ENCODE measurements at regions not wholly inside any gene's neighbourhood (a gene's known extent, or its start where the extent isn't known, plus 50 kb on each side); places are given as distances from the start of the nearest gene placed in this dataset.
A peak's percentile ranks its signal among the peaks of the same experiment; 100 is the strongest.
"Not testable (repeated sequence)": the region's sequence is repeated elsewhere in the genome, so short reads cannot be mapped to it uniquely, and the experiment has no call there.

DNA sequence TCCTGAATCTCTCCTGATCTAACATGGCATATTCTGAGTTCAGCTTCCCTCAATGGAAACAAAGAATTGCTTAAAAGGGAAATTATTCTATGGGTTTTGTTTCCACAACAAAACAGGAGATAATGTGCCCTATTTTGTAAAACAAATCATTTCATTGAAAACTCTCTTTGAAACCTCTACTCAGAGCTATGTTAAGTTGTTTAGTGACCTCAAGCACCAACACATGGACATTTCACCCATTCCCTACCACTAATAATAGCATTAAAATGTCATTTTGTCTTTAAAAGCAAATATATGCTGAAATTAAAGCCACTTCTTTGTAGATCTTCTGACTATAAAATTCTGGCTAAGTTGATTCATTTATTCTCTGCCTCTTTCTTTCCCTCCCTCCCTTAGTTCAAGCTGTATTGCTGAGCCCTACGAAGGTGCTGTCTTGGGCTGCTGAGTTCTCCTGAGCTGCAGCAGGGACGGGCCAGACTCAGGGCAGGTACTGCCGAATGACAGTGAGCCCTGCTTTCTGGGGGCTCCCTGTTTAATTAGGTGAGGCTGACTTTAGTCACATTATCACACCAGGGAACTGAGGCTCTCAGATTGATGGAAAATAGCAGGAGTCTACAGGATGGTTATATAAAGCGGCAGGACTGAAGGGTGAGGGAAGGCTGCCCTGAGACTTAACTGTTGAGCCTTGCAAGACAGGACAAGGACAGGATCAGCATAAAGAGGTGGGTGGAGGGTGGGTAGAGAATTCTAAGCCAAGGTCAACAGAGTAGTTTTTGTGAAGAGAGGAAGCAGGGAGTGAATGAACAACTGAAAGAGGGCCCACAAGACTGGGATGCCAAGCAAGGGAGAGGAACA, 1685.1 kb downstream of the SPATA31A7 start:
- not testable (repeated sequence) for DNase-seq

DNA sequence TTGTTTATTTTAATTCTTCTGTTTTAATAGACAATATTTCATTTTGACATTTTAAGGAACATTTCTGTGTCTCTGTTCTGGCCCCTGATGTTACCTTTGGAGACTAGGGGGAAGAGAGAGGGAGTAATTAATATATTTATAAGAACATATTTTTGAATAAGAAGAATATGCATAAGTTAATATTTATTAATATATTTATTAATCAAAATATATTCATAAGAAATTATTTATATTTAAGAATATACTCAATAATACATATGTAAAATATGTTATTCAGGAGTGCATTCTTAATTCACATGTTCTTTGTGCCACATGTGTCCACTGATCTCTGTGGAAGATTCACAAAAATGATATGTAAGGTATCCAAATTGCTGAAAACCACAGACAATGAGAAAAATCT, 1687.7 kb downstream of the SPATA31A7 start:
- not testable (repeated sequence) for DNase-seq

DNA sequence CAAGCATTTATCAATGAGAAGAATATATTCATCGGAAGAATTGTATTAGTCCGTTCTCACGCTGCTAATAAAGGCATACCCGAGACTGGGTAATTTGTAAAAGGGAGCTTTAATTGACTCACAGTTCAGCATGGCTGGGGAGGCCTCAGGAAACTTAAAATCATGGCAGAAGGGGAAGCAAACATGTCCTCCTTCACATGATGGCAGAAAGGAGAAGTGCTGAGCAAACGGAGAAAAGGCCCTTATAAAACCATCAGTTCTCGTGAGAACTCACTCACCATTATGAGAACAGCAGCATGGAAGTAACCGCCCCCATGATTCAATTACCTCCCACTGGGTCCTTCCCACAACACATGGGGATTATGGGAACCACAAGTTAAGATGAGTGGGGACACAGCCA, 1688.2 kb downstream of the SPATA31A7 start:
- not testable (repeated sequence) for DNase-seq

DNA sequence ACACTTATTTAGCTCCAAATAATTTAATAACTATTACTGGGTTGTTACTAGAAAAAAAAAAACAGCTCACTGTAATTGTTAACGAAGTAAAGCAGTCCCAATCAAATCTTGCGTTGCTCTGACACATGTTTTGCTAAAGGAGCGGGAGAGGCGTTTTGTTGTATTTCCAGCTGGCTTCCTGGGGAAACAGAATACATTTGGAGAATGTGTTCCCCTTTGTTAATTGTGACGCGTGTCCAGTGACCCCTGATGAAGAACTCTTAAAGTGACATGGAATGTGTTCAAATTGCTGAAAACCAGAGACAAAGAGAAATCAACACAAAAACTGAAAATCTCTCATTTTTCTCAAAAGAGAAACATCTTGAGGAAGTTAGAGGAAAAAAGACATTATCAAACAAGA, 1690.6 kb downstream of the SPATA31A7 start:
- DNase-seq: not testable (repeated sequence)

DNA sequence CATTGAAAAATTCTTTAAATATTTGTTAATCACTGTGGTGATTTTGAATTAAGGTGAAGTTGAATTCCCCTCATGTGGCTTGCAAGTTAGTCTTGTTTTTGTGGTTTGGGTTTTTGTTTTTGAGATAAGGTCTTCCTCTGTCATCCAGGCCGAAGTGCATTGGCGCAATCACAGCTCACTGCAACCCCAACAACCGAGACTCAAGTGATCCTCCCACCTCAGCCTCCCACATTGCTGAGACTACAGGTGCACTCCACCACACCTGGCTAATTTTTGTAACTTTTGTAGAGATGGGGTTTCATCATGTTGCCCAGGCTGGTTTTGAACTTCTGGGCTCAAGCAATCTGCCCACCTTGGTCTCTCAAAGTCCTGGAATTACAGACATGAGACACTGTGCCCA, 1691.1 kb downstream of the SPATA31A7 start:
- DNase-seq: not testable (repeated sequence)

DNA sequence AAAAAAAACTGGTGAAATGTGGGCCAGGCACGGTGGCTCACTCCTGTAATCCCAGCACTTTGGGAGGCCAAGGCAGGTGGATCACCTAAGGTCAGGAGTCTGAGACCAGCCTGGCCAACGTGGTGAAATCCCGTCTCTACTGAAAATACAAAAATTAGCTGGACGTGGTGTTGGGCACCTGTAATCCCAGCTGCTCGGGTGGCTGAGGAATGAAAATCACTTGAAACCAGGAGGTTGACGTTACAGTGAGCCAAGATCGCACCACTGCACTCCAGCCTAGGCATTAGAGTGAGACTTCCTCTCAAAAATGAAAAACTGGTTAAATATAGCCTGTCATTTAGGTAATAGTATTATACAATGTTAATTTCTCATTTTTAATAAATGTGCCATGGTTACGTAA, 1692.0 kb downstream of the SPATA31A7 start:
- not testable (repeated sequence) for DNase-seq

DNA sequence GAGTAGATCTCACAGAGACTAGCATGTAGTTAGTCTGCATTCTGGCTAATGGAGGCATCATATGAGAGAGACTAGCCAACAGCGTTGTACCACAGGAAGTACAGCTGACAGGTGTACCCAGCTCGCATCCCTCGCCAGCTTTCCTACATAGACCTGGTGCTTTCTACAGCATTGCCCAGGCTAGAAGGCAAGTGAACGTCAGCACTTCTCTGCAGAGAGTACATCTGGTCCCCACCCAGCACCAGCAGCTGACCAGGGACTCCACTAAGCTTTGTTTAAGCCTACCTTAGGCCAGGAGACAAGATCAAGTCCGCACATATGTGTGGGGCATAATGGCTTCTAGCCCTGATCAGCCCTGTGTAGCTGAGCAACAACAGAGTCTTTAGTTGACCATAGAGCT, 1692.9 kb downstream of the SPATA31A7 start:
- DNase-seq: not testable (repeated sequence)

DNA sequence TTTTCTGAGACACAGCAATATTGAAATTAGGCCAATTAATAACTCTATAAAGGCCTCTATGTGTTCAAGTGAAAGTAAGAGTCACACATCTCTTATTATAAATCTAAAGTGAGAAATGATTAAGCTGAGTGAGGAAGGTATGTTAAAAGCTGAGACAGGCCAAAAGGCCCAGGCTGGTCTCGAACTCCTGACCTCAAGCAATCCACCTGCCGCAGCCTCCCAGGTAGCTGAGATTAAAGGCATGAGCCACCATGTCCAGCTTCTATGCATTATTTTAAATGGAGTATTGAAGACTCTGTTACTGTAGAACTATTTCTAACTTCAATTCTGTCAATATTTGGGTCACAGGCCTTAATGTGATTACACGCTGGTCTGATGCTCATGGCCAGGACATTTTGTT, 1706.9 kb downstream of the SPATA31A7 start:
- DNase-seq: not testable (repeated sequence)

DNA sequence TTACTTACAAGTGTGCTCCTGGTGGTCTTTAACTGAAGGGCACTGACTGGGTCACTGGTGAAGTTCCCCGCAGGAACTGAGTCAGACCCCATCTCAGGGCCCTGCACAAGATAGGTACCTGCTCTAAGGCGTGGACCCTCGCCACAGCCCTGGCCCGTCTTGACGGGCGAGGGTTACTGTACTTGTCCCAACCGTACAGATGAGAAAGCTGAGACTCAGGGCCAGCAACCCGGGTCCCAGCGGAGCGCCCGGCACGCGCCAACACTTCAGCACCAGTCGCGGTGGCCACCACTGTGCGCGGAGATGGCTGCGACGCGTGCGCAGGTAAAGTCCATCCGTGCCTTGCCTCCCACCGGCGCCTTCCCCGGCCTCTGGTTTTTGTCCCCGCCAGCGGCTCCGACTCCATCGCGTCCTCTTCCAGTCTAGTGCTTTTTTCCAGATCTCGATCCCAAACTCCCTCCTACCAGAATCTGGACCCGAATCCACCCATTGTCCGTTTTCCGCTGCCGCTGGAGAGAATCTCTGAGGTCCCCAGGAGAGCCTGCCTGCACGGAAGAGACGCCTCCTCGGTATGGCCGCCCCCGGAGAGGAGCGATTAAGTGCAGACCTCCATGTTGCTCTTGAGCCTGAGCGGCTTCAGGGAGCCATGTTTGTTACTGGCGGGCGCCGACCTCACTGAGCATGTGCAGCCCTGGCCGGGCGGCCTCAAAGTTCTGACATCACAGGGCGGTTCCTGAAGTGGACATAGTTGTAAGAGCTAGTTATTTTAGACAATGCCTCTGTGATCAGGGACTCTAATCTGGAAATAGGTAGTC, 1707.8 kb downstream of the SPATA31A7 start:
- peak; percentile 15 for DNase-seq

DNA sequence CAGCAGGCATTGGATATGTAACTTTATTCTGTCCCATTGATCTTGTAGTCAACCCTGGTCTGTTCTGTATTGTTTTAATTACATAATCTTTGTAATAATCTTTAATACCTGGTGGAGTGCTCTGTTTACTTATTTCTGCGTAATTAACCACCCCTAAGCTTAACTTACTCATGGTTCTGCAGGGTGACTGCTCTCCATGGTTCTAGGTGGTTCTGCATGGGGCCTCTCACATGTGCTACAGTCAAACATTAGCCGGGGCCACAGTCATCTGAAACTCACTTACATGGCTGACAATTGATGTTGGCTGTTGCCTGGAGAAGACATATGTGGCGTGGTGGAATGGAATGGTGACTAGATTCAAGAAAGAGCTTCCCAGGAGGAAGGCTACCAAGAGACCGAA, 1709.8 kb downstream of the SPATA31A7 start:
- DNase-seq: not testable (repeated sequence)

DNA sequence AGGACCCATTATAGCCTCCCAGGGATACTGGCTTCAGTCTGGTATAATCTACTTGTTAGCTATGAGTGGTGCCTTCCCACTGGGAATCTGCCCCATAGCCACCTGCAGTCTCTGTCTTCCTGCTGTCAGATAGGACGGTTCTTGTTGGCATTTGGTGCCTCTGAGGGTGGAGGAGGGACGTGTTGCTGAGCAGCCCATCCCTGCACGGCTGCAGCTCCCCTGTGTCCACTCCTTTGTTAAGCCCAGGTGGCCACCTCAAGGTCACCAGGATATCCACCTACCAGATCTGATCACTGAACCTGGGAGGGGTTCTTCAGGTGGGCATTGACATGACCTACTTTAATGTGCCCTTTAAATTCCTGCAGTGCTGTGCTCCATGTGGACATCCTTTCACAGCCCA, 1714.2 kb downstream of the SPATA31A7 start:
- DNase-seq: not testable (repeated sequence)

DNA sequence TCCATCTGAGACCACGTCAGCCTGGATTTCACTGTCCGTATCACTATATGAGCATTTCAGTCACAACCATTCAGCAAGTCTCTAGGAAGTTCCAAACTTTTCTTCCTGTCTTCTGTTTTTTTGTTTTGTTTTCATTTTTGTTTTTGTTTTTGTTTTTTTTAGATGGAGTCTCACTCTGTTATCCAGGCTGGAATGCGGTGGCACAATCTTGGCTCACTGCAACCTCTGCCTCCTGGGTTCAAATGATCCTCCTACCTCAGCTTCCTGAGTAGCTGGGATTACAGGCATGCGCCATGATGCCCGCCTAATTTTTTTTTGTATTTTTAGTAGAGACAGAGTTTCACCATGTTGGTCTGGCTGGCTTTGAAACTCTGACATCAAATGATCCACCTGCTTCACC, 1715.9 kb downstream of the SPATA31A7 start:
- DNase-seq: not testable (repeated sequence)

DNA sequence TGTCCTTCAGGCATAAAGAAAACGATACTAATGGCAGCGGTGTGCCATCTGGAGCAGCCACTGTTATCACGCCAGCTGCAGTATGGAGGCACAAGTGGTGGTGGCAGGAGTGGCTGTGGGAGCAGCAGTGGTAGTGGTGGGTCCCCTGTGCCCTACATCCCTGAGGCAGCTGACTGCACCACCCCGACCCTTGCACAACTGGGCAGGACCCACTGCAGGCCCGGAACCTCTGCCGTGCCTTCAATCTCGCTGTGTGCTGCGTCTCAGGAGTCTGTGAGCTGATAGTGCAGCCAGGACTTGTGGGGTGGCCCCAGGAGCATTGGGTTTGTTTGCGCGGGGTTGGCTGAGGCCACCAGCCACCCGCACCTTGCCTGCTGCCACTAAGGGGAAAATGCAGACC, 1718.0 kb downstream of the SPATA31A7 start:
- not testable (repeated sequence) for DNase-seq

DNA sequence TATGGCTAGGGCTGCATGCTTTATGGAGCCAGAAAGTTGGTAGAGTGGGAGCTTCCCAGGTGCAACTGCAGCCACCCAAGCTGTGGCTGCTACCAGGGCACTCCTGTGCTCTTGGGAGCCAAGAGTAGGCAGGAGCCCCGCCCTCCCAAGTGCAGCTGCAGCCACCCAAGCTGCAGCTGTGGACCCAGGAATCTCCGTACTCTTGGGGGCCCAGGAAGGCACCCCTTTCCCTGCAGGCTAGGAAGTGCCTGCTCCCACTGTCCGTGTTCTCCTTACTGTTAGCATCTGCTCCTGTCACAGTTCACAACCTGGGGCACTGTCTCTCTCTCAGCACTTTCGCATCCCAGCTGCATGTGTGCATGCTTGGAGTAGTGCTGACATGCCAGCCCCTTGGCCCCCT, 1718.4 kb downstream of the SPATA31A7 start:
- DNase-seq: not testable (repeated sequence)

DNA sequence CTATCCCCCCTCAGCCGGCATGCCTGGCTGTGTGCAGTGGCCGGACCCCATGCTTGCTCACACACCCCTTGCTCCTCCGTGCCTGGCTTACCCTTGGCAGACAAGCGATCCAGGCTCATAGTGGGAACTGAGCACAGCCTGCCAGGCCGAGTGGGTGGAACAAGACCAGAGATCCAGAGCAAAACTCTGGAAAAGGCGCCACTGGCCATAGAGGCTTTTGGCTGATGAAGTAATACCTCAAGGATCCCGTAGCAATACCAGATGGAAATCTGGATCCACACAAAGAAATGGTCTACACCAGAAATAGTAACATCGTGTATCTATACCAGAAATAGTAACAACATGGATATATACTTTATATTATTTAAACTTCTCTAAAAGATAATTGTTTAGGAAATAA, 1719.6 kb downstream of the SPATA31A7 start:
- DNase-seq: not testable (repeated sequence)

DNA sequence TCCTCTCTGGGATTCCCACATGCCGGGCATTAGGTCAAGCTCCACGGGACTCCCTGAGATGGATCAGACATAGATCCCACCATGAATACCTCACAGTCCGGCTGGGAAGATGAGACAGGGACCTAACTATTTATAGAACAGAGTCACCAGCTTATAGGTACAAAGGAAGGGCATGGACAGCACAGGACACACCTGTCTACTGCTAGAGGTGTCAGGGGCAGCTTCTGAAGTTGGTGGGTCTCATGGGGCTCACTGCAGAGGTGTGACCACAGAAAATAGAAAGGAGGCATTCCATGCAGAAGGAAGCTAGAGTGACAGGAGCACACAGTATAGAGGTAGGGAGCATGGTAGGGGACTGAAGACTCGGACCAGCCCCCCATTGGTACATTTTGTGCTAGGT, 1722.4 kb downstream of the SPATA31A7 start:
- not testable (repeated sequence) for DNase-seq

DNA sequence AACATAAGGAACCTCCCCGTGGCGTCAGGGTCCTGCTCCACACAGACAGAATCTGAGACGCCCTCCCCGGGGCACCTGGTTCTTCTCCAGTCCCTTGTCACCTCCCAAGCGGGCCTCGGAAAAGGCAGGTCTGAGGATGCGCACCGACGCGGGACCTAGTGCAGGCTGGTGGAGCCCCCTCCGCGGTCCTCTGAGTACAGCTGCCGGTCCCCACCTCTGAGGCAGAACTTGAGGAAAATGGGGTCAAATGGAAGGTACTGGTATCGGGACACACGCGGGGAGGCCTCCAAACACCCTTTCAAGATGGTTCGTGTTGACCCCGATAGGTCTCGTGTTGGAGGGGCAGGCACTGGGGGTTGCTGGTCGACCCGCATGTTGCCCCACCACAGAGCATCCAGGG, 1725.3 kb downstream of the SPATA31A7 start:
- DNase-seq: not testable (repeated sequence)

DNA sequence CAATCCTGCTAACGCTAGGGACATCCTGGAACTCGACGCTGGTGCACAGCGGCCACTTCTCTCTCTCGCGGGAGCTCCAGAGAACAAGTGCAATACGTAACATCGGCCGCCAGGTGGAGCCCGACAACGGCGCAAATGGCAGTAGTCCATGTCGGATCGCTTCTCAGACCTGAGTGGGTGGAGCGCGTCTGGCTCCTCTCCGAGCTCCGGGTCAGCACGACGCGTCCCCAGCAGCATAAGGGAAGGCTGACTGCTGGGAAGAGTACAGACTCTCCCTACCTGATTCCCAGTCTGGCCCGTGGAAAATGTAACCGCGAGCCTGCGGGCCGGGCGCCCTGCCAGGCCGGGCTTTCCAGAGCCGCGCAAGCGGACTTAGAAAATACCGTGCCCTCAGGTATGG, 1725.8 kb downstream of the SPATA31A7 start:
- not testable (repeated sequence) for DNase-seq

DNA sequence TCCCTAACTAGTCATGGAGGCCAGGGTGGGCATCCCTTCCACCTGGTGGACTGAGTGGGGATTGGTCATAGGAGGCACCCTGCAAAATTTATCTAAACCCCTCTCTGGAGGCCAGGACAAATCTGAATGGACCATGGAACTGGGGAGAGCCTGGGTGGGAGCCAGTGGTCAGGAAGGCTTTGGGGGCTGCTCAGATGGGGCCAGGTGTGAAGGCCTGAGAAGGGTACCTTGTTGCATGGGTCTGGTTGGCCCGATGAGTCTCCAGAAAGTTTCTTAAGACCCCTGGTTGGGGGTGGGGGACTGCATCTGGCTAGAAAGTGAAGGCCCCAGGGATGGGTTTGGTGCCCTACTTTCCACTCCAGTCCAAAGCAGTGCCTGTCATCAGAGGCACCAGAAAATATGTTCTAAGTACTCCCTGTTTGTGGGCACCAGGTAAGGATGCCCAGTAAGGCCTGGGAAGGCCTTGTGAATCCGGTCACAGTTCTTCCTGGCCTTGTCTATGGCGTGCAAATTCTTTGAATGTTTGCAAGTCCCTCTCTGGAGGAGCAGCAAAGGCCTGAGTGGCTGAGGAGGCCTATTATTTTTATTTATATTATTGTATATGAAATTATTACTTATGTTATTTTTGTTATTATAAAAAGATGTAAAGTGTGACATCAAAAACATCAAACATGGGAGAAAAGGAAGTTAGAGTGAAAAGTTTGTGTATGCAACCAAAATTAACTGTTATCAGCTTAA, 1729.0 kb downstream of the SPATA31A7 start:
- DNase-seq: not testable (repeated sequence)

DNA sequence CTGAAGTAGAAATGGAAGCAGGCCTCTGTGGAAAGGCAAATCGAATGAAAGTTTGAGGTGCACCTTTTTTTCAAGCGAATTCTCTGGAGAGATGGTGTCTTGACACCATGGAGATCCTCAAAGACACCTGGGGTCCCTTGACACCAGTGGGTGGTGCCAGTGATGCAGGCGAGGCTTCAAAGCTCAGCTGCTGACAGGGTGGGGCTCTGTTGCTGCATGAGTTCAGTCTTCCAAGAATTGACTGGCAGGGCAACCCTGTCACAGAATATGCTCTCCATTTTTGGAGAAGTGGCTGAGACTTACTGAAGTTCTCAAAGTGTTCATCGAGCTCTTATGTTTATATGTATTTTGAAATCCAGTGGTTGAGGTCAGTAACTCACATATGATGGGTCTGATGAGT, 1741.6 kb downstream of the SPATA31A7 start:
- not testable (repeated sequence) for DNase-seq

DNA sequence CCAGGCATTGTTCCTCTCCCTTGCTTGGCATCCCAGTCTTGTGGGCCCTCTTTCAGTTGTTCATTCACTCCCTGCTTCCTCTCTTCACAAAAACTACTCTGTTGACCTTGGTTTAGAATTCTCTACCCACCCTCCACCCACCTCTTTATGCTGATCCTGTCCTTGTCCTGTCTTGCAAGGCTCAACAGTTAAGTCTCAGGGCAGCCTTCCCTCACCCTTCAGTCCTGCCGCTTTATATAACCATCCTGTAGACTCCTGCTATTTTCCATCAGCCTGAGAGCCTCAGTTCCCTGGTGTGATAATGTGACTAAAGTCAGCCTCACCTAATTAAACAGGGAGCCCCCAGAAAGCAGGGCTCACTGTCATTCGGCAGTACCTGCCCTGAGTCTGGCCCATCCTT, 1763.0 kb downstream of the SPATA31A7 start:
- DNase-seq: not testable (repeated sequence)

All from right kidney (tissue), 1 donor.